Liver (tissue), 8 donors: ENCODE measurements at regions not wholly inside any gene's neighbourhood (a gene's known extent, or its start where the extent isn't known, plus 50 kb on each side); places are given as distances from the start of the nearest gene placed in this dataset.

Experiments used
- DNase-seq: peaks from one replicate; pipeline ENCODE4 v3.0.0-alpha.2; 2017; ENCODE audit warnings: low spot score
- H3K27ac ChIP-seq, 2 donors: one replicate each; pipeline ENCODE4 v1.7.0; 2013; ENCODE audit warnings: inconsistent platforms in 2 of 2, low read length in 2 of 2, control low read depth in 1 of 2, low read depth in 1 of 2, mild to moderate bottlenecking in 1 of 2
- H3K27me3 ChIP-seq, 4 donors: one replicate each; pipeline versions ENCODE4 v1.6.1 to v1.7.0; 2013; ENCODE audit warnings: low read length in 3 of 4, inconsistent platforms in 1 of 4, mild to moderate bottlenecking in 1 of 4, moderate library complexity in 1 of 4; ENCODE audit not compliant: control insufficient read depth in 4 of 4, insufficient read depth in 4 of 4
- H3K36me3 ChIP-seq, 4 donors: one replicate each; pipeline versions ENCODE4 v1.6.1 to v1.7.0; 2013; ENCODE audit warnings: low read length in 3 of 4, mild to moderate bottlenecking in 3 of 4, low read depth in 1 of 4, moderate library complexity in 1 of 4; ENCODE audit not compliant: control insufficient read depth in 4 of 4, insufficient read depth in 3 of 4
- H3K4me1 ChIP-seq, 4 donors: one replicate each; pipeline versions ENCODE4 v1.6.1 to v1.7.0; 2013; ENCODE audit warnings: low read length in 3 of 4, mild to moderate bottlenecking in 3 of 4, moderate library complexity in 1 of 4; ENCODE audit not compliant: control insufficient read depth in 4 of 4, insufficient read depth in 4 of 4
- H3K4me3 ChIP-seq, 3 donors: one replicate each; pipeline versions ENCODE4 v1.6.1 to v1.7.0; 2013; ENCODE audit warnings: low read length in 3 of 3, control low read depth in 1 of 3, low read depth in 1 of 3, mild to moderate bottlenecking in 1 of 3
- H3K9ac ChIP-seq, 2 donors: one replicate each; pipeline ENCODE4 v1.7.0; 2013; ENCODE audit warnings: low read length in 2 of 2, mild to moderate bottlenecking in 2 of 2, moderate library complexity in 2 of 2, control low read depth in 1 of 2, low read depth in 1 of 2
- H3K9me3 ChIP-seq, 4 donors: one replicate each; pipeline versions ENCODE4 v1.6.1 to v1.7.0; 2013; ENCODE audit warnings: low read length in 3 of 4; ENCODE audit not compliant: control insufficient read depth in 4 of 4
- ATF3 ChIP-seq: IDR thresholded peaks from 2 replicates; pipeline ENCODE4 v1.6.1; 2016; ENCODE audit warnings: antibody characterized with exemption
- CTCF ChIP-seq: fragments of 150-350 bp; IDR thresholded peaks from 2 replicates; pipeline ENCODE4 v1.5.1; 2017; ENCODE audit warnings: improper control_type of control experiment, low read depth, low read length; ENCODE audit not compliant: missing input control
- EGR1 ChIP-seq, 2 donors: IDR thresholded peaks; 2 replicates each; pipeline ENCODE4 v1.6.1; 2016 to 2018; ENCODE audit warnings: antibody characterized with exemption in 2 of 2, low read depth in 2 of 2
- FOXA1 ChIP-seq: IDR thresholded peaks from 2 replicates; pipeline ENCODE4 v1.6.1; 2016; ENCODE audit warnings: antibody characterized with exemption
- FOXA2 ChIP-seq: IDR thresholded peaks from 2 replicates; pipeline ENCODE4 v1.6.1; 2016; ENCODE audit warnings: antibody characterized with exemption
- GABPA ChIP-seq, 2 donors: IDR thresholded peaks in 1 of 2; conservative IDR thresholded peaks in 1 of 2; 2 replicates each; pipeline ENCODE4 v1.6.1; 2016; ENCODE audit warnings: antibody characterized with exemption in 2 of 2, mild to moderate bottlenecking in 1 of 2, moderate library complexity in 1 of 2
- HNF4A ChIP-seq, 2 donors: conservative IDR thresholded peaks; 2 replicates each; pipeline ENCODE4 v1.6.1; 2016; ENCODE audit warnings: antibody characterized with exemption in 2 of 2, mild to moderate bottlenecking in 2 of 2
- HNF4G ChIP-seq: IDR thresholded peaks from 2 replicates; pipeline ENCODE4 v1.6.1; 2016; ENCODE audit warnings: antibody characterized with exemption
- JUND ChIP-seq, 2 donors: IDR thresholded peaks; 2 replicates each; pipeline ENCODE4 v1.6.1; 2016; ENCODE audit warnings: antibody characterized with exemption in 2 of 2
- MAX ChIP-seq: IDR thresholded peaks from 2 replicates; pipeline ENCODE4 v1.6.1; 2016; ENCODE audit warnings: antibody characterized with exemption
- NR2F2 ChIP-seq: IDR thresholded peaks from 2 replicates; pipeline ENCODE4 v1.6.1; 2016; ENCODE audit warnings: antibody characterized with exemption
- RAD21 ChIP-seq, 2 donors: IDR thresholded peaks; 2 replicates each; pipeline ENCODE4 v1.6.1; 2016; ENCODE audit warnings: antibody characterized with exemption in 2 of 2, mild to moderate bottlenecking in 2 of 2
- REST ChIP-seq: IDR thresholded peaks from 2 replicates; pipeline ENCODE4 v1.6.1; 2016; ENCODE audit warnings: antibody characterized with exemption, mild to moderate bottlenecking
- RXRA ChIP-seq, 2 donors: IDR thresholded peaks; 2 replicates each; pipeline ENCODE4 v1.6.1; 2017 to 2018; ENCODE audit warnings: antibody characterized with exemption in 2 of 2, mild to moderate bottlenecking in 1 of 2
- SP1 ChIP-seq: IDR thresholded peaks from 2 replicates; pipeline ENCODE4 v1.6.1; 2018; ENCODE audit warnings: antibody characterized with exemption, mild to moderate bottlenecking
- TAF1 ChIP-seq: conservative IDR thresholded peaks from 2 replicates; pipeline ENCODE4 v1.6.1; 2016; ENCODE audit warnings: antibody characterized with exemption, mild to moderate bottlenecking
- YY1 ChIP-seq: IDR thresholded peaks from 2 replicates; pipeline ENCODE4 v1.6.1; 2016; ENCODE audit warnings: antibody characterized with exemption, mild to moderate bottlenecking
- ZBTB33 ChIP-seq: IDR thresholded peaks from 2 replicates; pipeline ENCODE4 v1.6.1; 2016; ENCODE audit warnings: antibody characterized with exemption
- WGBS: extraction: QIAGEN DNeasy Blood & Tissue Kit; methylation state at CpG from one replicate; pipeline ENCODE4 v1.1.7; 2013; 5-methylcytosine and 5-hydroxymethylcytosine counted together
- donor health status: healthy.
- donor health status: healthy.
- donor health status: healthy.
- donor health status: healthy.
- donor health status: healthy.

GRCh38 chr18:22066083-22066485 is 103.3 kb upstream of the GATA6 start:
- no peak for TF ChIP-seq NR2F2
- TF ChIP-seq GABPA (IDR thresholded peaks at IDR 0.05 in 1 of 2, conservative IDR thresholded peaks at IDR 0.05 in 1 of 2): no peak
- TF ChIP-seq FOXA2: no peak
- Histone ChIP-seq H3K9me3 (no peaks in the 10 kb centered on the region), H3K4me3 (no peak overlapping the region), H3K36me3 (no peaks in the 10 kb centered on the region), H3K9ac (no peak overlapping the region), H3K27ac (no peak overlapping the region), H3K4me1 (peaks cover 0 to 3% (median 0%) of the 10 kb centered on the region in 4 donors), H3K27me3 (no peaks in the 10 kb centered on the region)
- no peak for DNase-seq
- WGBS: 92% methylated on average over 9 of the region's 9 CpGs

- H3K4me3 ChIP-seq: no peak overlapping the region
- H3K27me3 ChIP-seq: no peaks in the 10 kb centered on the region
- no peak overlapping the region for H3K27ac ChIP-seq
- no peak for DNase-seq
- 90% methylated on average over 2 of the region's 2 CpGs for WGBS
- no peaks in the 10 kb centered on the region for H3K36me3 ChIP-seq
- no peak for TF ChIP-seq YY1
- no peak for TF ChIP-seq JUND (IDR thresholded peaks at IDR 0.05)
- TF ChIP-seq EGR1 (IDR thresholded peaks at IDR 0.05; ENCODE audit: low read depth in 2 of 2): no peak
- no peak for TF ChIP-seq TAF1
- no peak for TF ChIP-seq GABPA (IDR thresholded peaks at IDR 0.05 in 1 of 2, conservative IDR thresholded peaks at IDR 0.05 in 1 of 2)
- no peak for TF ChIP-seq ZBTB33
- TF ChIP-seq SP1: no peak
- TF ChIP-seq FOXA1: no peak
- no peak for TF ChIP-seq MAX
- no peak for TF ChIP-seq REST
- no peak for TF ChIP-seq ATF3
- no peak for TF ChIP-seq RAD21 (IDR thresholded peaks at IDR 0.05)
- TF ChIP-seq HNF4A (conservative IDR thresholded peaks at IDR 0.05): no peak
- no peak for TF ChIP-seq CTCF
- TF ChIP-seq HNF4G: no peak
- TF ChIP-seq FOXA2: no peak
- TF ChIP-seq NR2F2: no peak
- no peak for TF ChIP-seq RXRA (IDR thresholded peaks at IDR 0.05)
- H3K4me1 ChIP-seq: peaks cover 0 to 3% (median 0%) of the 10 kb centered on the region in 4 donors
- no peak overlapping the region for H3K9ac ChIP-seq
- no peaks in the 10 kb centered on the region for H3K9me3 ChIP-seq
Observed at GRCh38 chr18:22067109-22067508, 102.3 kb upstream of the GATA6 start.
